ENCODE measurements at regions not wholly inside any gene's neighbourhood (a gene's known extent, or its start where the extent isn't known, plus 50 kb on each side); places are given as distances from the start of the nearest gene placed in this dataset.

- H3K9me3 ChIP-seq (ENCODE audit: control insufficient read depth, low read length): no peaks in the 10 kb centered on the region
- no peak overlapping the region for H3K4me3 ChIP-seq (ENCODE audit: extremely low read depth, insufficient read depth, low read length, poor library complexity, severe bottlenecking)
- H3K36me3 ChIP-seq (ENCODE audit: control insufficient read depth, insufficient read depth, low read length): no peaks in the 10 kb centered on the region
- 77% methylated on average over 4 of the region's 4 CpGs; no CpG with 5 or more reads in 1 of the 2 experiments for WGBS, 2 experiments (ENCODE audit: insufficient coverage in 2 of 2)
- H3K4me1 ChIP-seq (ENCODE audit: control insufficient read depth, insufficient read depth, low read length, poor library complexity, severe bottlenecking): peaks cover 19% of the 10 kb centered on the region
- peak overlapping the region; percentile 53 for H3K27ac ChIP-seq (ENCODE audit: low read depth, low read length, severe bottlenecking)
Observed at GRCh38 chr3:76965122-76965725, 74.7 kb upstream of the ROBO2 start.

- Histone ChIP-seq H3K9me3 (ENCODE audit: control insufficient read depth, low read length) (no peaks in the 10 kb centered on the region), H3K27ac (ENCODE audit: low read depth, low read length, severe bottlenecking) (peak overlapping the region; percentile 90), H3K4me3 (ENCODE audit: extremely low read depth, insufficient read depth, low read length, poor library complexity, severe bottlenecking) (no peak overlapping the region), H3K4me1 (ENCODE audit: control insufficient read depth, insufficient read depth, low read length, poor library complexity, severe bottlenecking) (peaks cover 23% of the 10 kb centered on the region), H3K36me3 (ENCODE audit: control insufficient read depth, insufficient read depth, low read length) (no peaks in the 10 kb centered on the region)
- 80% methylated on average over 1 of the region's 2 CpGs; no CpG with 5 or more reads in 1 of the 2 experiments for WGBS, 2 experiments (ENCODE audit: insufficient coverage in 2 of 2)
Observed at GRCh38 chr3:76969471-76969870, 70.4 kb upstream of the ROBO2 start.

GRCh38 chr3:76969996-76970615, 69.8 kb upstream of the ROBO2 start:
- Histone ChIP-seq H3K27ac (ENCODE audit: low read depth, low read length, severe bottlenecking) (peak overlapping the region; percentile 90), H3K4me3 (ENCODE audit: extremely low read depth, insufficient read depth, low read length, poor library complexity, severe bottlenecking) (no peak overlapping the region), H3K4me1 (ENCODE audit: control insufficient read depth, insufficient read depth, low read length, poor library complexity, severe bottlenecking) (peaks cover 19% of the 10 kb centered on the region), H3K9me3 (ENCODE audit: control insufficient read depth, low read length) (no peaks in the 10 kb centered on the region), H3K36me3 (ENCODE audit: control insufficient read depth, insufficient read depth, low read length) (no peaks in the 10 kb centered on the region)
- WGBS, 2 experiments (ENCODE audit: insufficient coverage in 2 of 2): 29% methylated on average over 1 of the region's 4 CpGs; no CpG with 5 or more reads in 1 of the 2 experiments

GRCh38 chr3:76972624-76973296, 67.1 kb upstream of the ROBO2 start:
- 88 to 90% methylated on average over 4 of the region's 4 CpGs for WGBS, 2 experiments (ENCODE audit: insufficient coverage in 2 of 2)
- no peak overlapping the region for H3K27ac ChIP-seq (ENCODE audit: low read depth, low read length, severe bottlenecking)

GRCh38 chr3:76976996-76977395, 62.9 kb upstream of the ROBO2 start:
- Histone ChIP-seq H3K9me3 (ENCODE audit: control insufficient read depth, low read length) (no peaks in the 10 kb centered on the region), H3K4me3 (ENCODE audit: extremely low read depth, insufficient read depth, low read length, poor library complexity, severe bottlenecking) (no peak overlapping the region), H3K36me3 (ENCODE audit: control insufficient read depth, insufficient read depth, low read length) (no peaks in the 10 kb centered on the region), H3K27ac (ENCODE audit: low read depth, low read length, severe bottlenecking) (no peak overlapping the region), H3K4me1 (ENCODE audit: control insufficient read depth, insufficient read depth, low read length, poor library complexity, severe bottlenecking) (no peaks in the 10 kb centered on the region)

More at GRCh38 chr3:76972624-76973296, 67.1 kb upstream of the ROBO2 start:
- Histone ChIP-seq H3K4me1 (ENCODE audit: control insufficient read depth, insufficient read depth, low read length, poor library complexity, severe bottlenecking) (peaks cover 15% of the 10 kb centered on the region), H3K4me3 (ENCODE audit: extremely low read depth, insufficient read depth, low read length, poor library complexity, severe bottlenecking) (no peak overlapping the region), H3K36me3 (ENCODE audit: control insufficient read depth, insufficient read depth, low read length) (no peaks in the 10 kb centered on the region), H3K9me3 (ENCODE audit: control insufficient read depth, low read length) (no peaks in the 10 kb centered on the region)

- no peaks in the 10 kb centered on the region for H3K36me3 ChIP-seq (ENCODE audit: control insufficient read depth, insufficient read depth, low read length)
- H3K4me3 ChIP-seq (ENCODE audit: extremely low read depth, insufficient read depth, low read length, poor library complexity, severe bottlenecking): no peak overlapping the region
- no peaks in the 10 kb centered on the region for H3K9me3 ChIP-seq (ENCODE audit: control insufficient read depth, low read length)
- no peaks in the 10 kb centered on the region for H3K4me1 ChIP-seq (ENCODE audit: control insufficient read depth, insufficient read depth, low read length, poor library complexity, severe bottlenecking)
- no peak overlapping the region for H3K27ac ChIP-seq (ENCODE audit: low read depth, low read length, severe bottlenecking)
Observed at GRCh38 chr3:76985645-76986044, 54.3 kb upstream of the ROBO2 start.

- Histone ChIP-seq H3K36me3 (ENCODE audit: control insufficient read depth, insufficient read depth, low read length) (no peaks in the 10 kb centered on the region), H3K4me3 (ENCODE audit: extremely low read depth, insufficient read depth, low read length, poor library complexity, severe bottlenecking) (no peak overlapping the region), H3K9me3 (ENCODE audit: control insufficient read depth, low read length) (no peaks in the 10 kb centered on the region), H3K4me1 (ENCODE audit: control insufficient read depth, insufficient read depth, low read length, poor library complexity, severe bottlenecking) (no peaks in the 10 kb centered on the region), H3K27ac (ENCODE audit: low read depth, low read length, severe bottlenecking) (no peak overlapping the region)
- 76 to 100% methylated on average over 5 to 6 of the region's 11 CpGs for WGBS, 2 experiments (ENCODE audit: insufficient coverage in 2 of 2)
Observed at GRCh38 chr3:76986876-76987474, 52.9 kb upstream of the ROBO2 start.

Measured in mesodermal cell (in vitro differentiated cells).